Activated CD4-positive, alpha-beta T cell treated with anti-CD3 and anti-CD28 coated beads, Interleukin-10, Interleukin-2, amounts not matched to agents 100 ng/mL and 50 ng/mL, durations not matched to agents 16 hours and 8 hours (primary cell): ENCODE measurements at regions not wholly inside any gene's neighbourhood (a gene's known extent, or its start where the extent isn't known, plus 50 kb on each side); places are given as distances from the start of the nearest gene placed in this dataset.
"Not testable (repeated sequence)": the region's sequence is repeated elsewhere in the genome, so short reads cannot be mapped to it uniquely, and the experiment has no call there.

Source experiments
- DNase-seq: peaks from one replicate; pipeline ENCODE4 v3.0.0-alpha.2; 2020

DNA sequence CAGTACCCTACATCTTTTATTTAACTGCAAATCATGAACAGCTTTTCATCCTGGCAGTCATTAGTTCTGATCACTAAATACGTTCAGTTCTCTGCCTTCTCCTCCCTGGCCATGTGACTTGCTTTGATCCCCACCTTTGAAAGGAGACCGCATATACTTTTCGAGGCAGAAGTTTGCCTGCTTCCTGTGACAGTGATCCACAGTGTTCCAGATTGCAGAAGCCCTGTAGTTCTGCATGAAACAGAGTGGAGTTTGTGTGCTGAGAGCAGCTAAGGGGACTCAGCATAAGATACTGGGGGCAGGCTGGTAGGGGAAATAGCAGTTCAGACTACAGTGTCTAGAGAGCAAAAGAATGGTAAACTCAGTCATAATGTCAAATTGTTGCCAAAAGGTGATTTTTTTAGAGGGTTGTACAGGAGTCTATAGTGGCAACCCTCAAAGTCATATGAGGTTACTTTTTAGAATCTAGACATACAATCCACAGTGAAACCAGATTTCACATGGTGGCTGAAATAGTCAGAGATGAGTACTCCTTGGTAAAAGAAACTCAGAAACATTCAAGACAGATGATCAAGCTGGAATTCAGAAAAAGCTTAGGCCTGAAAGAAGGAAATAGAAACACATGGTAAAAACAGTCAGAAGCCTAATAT lies 1800.4 kb upstream of the CELF4 start:
- DNase-seq: no peak

DNA sequence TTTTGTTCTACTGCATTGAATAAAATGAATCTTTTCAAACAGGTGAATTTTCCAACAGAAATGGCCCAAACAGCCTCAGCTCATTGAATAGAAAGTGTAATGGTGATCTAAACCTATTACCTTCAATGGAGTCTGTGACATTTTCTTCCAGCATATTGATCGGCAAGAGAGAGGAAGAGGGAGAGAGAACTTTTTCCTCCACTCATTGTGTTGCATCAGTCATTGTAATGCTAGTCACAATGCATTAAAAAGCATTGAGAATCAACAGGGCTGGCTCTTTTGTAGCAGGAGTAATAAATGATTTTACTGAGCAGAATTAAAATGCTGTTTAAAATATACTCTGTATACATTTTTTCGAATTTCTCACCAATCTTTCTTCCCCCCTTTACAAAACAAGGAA lies 1794.5 kb upstream of the CELF4 start:
- no peak for DNase-seq

DNA sequence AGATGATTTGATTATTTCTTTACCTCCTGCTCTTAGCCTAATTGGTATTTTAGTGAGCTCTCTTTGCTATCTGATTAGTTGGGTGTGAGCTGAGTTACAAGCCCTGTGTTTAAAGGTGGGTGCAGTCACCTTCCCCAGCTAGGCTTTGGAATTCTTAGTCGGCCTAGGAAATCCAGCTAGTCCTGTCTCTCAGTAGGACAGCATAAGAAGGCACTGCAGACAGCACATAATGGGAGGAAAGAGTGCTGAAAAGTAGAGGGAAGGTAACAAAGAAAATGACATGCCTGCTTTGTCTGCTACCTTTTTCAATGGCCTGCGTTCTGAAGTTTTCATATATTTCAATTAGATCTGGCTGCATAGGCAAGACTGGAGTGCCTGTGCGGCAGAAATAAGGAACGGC lies 1794.0 kb upstream of the CELF4 start:
- no peak for DNase-seq

DNA sequence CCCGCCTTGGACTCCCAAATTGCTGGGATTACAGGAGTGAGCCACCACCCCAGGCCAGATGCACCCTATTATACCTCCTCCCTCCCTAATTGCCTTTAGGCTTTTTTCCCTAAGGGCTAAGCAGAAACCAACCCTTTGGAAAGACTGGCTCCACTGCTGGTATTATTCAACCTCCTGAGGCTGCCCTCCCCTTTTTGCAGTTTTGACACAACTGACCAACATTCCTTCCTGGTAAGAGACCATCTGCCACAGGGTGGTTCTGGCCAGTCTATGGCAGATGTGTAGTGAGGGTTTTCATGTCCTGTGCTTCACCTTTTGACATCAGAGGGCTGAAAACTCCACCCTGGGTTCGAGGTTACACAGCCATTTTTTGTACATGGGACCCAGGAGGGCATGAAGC lies 1785.3 kb upstream of the CELF4 start:
- DNase-seq: no peak

DNA sequence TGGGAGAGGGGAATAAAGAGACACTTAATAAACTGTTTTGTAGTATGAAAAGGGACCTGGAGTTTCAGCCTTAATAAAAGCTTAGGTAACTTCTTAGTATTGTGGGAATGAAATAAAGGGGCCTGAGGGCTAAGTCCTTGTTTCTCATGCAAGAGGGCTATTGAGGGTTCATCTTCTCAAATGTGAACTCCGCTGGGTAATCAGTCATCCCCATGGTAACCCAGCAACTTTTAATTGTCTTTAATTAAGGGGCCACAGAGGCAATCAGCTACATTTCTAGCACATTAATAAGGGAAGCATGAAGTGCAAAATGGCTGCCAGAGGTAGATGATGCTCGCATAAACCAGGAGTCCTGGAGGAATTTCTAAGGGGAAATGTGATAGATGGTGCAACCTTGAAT lies 1784.2 kb upstream of the CELF4 start:
- no peak for DNase-seq

DNA sequence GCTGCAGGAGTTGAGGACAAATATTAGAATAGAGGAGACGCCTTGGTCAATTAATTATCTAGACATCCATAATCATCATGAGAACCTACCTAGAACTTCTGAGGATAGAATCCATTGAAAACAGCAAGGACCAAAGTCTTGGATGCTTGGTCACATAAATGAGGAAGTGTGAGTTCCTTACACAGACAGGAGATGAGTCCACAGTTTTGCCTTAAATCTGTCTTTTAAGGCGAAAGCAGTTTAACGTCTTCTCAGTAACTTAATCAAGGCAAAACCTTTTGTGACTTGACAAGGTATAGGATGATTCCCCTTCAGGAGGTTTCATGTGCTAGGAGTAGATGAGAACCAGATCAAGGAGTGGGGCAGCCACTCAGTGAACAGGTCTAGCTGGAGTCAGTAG lies 1783.2 kb upstream of the CELF4 start:
- DNase-seq: no peak

DNA sequence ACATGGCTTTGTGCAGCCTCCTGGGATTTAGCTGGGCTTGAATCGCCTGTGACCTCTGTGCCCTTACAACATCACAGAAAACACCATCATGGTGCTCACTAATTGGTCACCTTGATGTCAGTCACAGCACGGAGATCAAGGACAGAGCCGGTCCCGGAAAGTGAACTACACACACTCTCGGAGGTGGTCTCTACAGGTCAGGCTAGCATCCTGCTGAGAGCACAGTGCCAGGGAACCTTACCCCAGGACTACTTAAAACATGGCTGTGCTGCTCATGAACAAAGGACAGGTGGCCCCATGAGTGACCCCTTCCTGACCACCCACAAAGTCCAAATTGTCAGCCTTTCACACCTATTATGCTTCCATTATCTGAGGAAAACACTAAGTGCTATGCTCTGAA lies 1782.1 kb upstream of the CELF4 start:
- DNase-seq: no peak

DNA sequence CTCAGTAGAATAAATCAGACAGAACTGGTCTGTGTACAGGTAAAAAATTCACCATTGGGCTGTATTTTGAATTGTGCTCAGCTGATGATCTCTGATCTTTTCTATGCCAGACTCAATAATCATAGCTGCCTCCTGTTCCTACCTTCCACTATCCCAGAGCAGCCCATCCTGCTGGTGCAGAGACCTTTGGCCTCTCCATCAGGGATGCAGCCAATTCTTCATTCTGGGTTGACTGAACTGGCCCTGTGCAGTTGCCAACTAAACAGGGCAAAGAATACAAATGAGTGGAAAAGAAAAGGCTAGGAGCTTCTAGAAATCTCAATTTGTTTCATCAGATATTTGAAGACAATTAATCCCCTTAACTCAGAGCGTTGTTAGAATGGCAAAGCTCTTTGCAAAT lies 1781.3 kb upstream of the CELF4 start:
- no peak for DNase-seq

DNA sequence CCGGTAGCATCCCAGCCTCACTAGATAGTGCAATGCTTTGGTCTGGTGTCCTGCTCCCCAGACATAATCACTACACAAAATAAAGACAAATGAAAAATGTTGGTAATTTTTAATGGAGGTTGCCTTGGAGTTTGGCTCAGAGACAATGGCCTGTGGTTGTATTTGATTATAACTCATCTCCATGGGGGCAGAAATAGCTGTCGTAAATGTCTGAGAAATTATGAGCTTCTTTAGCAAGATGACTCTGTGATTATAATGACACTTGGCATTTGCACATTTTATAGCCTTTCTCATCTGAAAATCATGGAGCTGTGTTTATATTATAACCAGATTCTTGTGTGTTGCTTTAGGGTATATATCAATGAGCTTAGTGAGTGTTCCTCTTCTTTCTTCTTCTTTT lies 1779.7 kb upstream of the CELF4 start:
- no peak for DNase-seq

DNA sequence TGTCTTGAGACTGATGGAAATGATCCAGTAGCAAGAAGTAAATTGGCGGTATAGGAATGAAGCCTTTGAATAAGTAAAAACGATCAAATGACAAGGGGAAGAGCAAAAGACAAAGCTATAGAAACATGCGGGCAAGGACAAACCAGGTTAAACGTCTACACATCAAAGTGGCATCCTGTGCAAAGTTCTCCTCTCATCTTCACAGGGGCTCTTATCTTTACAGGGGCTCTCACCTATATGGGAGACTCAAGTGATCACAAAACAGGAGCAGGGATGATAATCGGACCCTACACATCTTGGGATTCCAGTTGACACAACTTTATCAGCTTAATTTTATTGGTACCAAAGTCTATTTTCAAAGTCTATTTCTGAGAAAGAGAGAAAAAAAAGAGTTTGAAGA lies 1778.9 kb upstream of the CELF4 start:
- no peak for DNase-seq

DNA sequence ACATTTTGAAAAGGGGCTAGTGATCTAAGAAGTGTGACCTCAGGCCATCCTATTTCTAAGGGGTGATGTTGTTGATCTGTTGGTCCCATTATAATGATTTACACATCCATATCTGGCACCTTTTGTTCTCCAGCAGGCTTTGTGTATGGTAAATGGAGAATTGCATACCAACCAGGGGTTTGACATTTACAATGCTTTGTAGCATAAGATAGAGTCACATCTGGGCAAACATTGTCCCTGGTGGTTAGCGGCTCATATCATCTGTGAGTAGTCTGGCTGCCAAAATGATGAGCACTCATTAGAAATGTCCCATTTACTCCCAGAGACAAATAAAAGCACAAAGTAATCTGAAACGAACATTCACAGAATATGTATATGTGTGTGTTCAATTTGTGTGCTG lies 1775.5 kb upstream of the CELF4 start:
- DNase-seq: no peak

DNA sequence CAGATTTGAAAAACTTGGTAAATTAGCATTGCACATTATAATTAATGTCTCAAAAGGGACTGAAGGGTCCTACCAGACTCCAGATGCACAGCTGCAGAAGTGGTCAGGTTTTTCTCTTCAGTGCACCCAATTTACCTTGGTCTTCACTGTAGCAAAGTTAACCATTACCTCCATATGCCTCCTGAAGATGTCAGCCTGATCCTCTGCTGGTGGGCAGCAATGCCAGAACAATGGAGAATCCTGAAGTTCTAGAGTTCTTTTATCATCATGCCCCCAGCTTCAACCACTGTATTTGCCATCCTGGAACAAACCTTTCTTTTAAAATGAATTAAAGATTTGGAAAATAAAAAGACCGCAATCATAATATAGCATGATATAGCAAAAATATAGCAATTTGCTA lies 1774.8 kb upstream of the CELF4 start:
- no peak for DNase-seq

DNA sequence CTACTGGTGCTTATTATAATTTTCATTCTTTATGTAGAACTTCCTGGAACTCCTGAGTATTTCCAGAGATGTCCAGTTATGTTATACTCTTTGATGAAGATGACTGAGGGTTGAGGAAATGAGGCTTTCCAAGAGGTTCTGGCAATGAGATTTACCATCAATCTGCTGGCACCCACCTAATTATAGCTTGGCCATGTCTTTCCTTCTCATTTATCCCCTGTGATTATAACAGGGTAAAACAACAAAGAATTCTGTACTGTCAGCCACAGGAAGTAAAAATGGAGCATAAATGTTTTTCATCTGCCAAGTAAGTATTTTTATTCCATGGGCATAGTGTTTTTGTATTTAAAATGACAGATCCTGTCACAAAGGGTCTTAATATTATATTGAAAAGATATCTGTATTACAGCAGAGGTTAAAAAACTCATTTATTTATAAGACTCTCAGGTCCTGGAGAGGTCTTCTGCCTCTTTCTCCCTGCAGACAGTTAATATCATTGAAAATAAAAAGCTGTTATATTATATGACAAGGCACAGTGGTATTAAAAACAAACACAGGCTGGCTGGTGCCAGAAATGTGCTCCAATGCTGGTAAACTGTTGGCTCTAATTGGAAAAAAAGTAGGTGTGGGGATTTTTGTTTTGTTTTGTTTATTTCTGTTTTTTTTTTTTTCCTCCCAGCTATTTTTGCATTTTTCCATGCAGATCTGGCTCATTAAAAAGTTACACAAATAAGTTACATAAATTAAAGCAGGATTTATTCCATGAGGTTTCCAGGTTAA lies 1764.1 kb upstream of the CELF4 start:
- no peak for DNase-seq

DNA sequence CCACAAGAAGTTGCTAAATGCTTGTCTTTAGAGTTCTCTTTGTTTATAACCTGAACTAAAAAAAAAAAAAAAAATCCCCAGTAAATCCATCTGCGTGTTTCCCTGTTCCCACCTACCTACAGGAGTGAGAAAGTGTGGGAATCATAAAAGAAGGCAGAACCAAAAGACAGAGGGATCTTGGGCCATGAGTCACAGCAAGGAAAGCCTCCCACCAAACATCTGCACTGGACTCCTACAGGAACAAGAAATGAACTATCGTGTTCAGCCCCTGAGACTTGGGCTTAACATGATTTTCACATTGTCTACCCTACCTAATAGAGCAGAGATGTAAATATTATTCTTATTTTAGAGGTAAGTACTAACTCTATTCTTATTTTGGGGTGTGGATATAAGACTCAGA lies 1761.2 kb upstream of the CELF4 start:
- DNase-seq: no peak

DNA sequence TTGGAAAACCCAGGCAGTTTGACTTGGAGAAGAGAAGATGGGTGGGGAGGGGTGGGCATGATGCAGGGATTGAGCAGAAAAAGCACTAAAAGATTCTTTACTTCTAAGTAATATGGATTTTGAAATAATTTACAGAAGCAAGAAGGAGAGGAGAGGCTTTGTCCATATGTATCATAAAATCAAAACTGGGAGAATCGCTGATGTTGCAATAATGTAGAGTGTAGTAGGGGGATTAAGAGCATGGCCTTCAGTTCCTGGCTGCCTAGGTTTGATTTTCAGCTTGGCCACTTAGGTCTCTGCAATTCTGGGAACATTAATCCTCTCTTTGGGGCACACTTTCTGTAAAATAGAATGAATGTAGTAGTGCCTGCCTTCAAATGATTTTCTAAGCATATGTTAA lies 1760.4 kb upstream of the CELF4 start:
- no peak for DNase-seq

DNA sequence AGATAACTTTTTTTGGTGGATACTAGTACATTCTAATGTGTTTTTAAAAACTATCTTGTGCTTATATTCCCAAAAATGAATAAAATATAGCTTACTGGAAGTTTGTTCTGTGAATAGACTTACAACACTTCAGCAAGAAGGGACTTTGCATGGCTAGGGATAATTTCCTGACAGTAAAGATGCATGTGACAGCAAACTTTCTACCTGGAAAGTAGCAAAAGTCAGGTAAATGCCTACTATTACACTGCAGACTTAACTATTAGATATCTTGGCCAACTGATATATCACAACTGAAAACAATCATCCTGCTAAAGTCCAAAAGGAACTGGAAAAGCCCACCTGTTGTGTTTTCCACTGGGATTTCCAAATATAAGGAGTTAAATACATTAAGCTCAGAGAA lies 1753.5 kb upstream of the CELF4 start:
- DNase-seq: no peak

DNA sequence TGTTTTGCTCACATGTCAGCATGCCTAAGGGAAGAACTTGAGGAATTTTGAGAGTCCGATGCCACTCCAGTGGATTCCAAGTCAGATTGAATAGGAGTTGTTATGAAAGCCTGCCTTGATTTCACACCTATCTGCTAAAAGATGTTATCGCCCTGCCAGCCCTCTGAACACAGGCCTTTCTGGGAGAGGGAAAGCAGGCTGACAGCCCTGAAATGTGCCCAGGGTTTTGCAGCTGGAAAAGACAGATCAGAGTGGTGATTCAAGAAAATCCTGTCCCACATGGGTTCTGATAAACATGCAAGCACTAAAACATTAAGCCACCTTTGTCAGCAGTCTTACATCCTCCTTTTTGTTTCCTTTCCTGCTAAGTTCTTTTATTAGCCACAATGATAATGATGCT lies 1752.9 kb upstream of the CELF4 start:
- DNase-seq: no peak

DNA sequence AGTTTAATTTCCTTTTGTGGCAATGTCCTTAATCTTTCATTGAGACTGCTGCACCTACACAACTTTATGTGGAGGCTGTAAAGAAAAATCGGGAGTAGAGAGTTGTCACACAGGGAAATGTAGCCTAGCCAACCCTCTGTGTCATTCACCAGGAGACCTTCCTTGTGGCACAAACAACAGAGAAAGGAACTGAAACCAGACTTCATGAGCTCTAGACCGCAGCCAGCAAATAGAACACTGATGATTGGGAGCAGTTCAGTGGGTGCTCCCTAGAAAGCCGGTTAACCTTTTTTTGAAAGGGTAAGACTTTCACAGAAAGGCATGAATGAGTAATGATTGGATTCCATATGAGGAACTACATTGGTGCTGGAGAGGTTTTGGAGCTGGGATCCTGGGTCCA lies 1752.4 kb upstream of the CELF4 start:
- no peak for DNase-seq

DNA sequence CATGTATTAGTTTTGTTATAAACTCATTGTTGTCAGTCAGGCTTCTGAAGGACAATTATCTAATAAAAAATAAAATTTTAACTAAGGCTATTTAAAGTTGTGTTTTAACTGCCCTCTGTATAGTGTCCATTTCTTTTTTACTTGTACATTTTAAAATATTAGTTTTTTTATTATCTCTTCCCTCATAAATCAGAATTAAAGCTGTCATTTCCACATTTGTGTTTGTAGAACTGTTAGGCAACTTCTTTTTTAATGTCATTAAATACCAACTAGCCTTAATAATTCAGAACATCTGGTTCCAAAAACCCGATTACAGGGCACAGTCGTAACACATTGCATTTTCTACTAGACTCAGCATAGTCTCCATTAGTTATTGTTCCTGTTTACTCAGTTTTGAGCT lies 1749.0 kb upstream of the CELF4 start:
- no peak for DNase-seq

DNA sequence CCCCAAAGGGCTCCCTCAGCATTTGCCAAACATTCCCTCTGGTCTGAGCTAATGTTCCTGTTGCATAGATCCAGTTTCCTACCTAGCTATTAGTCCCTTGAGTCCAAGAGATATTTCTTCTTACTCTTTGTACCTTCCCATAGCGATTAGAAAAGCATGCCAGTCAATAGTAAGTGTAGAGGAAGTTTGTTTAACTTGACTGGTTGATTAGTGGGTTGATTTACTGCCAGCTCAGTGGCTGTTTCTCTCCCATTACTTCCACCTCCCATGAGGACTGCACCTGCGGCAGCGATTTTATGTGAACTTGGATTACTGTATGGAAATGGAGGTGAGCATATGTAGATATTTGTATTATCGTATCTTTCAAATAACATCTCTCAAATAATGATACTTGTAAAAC lies 1748.4 kb upstream of the CELF4 start:
- DNase-seq: no peak

DNA sequence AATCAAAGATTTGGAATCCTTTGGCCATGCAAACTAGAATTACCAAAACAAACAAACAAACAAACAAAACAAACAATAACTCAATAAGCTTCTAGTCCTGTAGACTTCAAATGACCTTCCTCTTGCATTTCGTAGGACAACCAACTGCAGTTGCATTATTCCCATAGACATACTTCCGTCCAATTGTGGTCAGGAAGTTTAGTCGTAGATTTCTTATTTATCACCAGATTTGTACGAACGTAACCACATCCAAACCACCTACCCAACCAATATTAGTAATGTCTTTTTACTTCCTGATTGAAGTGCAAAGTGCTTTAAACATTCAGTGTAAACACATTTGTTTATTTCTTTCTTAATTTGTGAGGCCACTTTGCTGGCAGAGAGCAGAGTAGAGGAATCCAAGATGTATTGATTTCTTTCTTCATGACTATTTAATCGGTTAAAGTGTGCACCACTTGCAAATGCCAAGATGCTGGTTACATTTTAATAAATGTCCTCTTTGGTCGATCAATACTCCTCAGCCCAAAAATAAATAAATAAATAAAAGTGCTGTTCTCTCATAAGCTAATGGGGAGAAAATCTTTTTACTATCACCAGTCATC lies 1745.6 kb upstream of the CELF4 start:
- no peak for DNase-seq

DNA sequence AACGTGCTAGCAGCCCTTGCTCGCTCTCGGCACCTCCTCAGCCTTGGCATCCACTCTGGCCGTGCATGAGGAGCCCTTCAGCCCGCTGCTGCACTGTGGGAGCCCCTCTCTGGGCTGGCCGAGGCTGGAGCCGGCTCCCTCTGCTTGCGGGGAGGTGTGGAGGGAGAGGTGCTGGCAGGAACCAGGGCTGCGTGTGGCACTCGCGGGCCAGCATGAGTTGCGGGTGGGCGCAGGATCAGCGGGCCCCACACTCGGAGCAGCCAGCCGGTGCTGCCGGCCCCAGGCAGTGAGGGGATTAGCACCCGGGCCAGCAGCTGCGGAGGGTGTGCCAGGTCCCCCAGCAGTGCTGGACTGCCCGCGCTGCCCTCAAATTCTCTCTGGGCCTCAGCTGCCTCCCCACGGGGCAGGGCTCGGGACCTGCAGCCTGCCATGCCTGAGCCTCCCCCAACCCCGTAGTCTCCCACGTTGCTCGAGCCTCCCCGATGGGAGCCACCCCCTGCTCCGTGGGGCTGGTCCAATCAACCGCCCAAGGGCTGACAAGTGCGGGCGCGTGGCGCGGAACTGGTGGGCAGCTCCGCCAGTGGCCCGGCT lies 1743.4 kb upstream of the CELF4 start:
- DNase-seq: not testable (repeated sequence)

DNA sequence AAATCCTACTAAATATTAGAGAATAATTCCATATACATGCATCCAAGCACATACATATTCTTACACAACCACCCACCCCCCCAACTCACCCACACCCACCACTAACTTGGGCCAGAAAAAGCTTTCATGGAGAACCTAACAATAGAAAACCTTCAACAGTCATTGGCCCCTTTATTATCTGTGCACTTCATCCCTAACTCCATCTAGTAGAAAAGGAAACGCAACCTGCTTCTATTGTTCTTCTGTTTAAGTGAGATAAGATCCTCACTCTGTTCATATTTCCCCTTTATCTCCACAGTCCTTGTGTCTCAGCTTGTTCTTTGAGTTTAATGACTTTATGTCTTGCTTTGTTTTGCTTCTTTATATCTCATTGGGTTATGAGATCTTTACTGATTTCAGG lies 1740.2 kb upstream of the CELF4 start:
- DNase-seq: no peak

DNA sequence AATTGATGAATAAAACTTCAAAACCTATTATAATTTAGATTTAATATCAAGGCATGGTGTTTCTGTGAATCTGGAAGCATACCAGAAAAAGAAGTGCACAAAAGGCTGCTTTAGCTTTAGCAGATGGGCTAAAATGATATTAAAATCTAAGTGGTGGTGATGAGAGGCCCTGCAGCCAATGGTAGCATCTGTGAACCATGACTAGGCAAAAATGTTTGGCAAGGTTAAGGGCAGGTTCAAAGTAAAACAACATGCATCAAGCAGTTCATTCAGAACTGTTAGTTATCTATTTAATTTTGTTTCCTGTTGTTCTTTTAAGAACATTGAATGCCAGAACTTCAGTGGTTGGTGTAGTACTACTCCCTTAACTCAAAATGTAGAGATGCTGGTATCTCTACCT lies 1736.9 kb upstream of the CELF4 start:
- no peak for DNase-seq
